ENCODE measurements at regions not wholly inside any gene's neighbourhood (a gene's known extent, or its start where the extent isn't known, plus 50 kb on each side); places are given as distances from the start of the nearest gene placed in this dataset.

- ATAC-seq: no peak
- H3K9ac ChIP-seq (ENCODE audit: insufficient read depth in 1 of 2, low read depth in 2 of 2, low read length in 2 of 2): no peak overlapping the region
- no peaks in the 10 kb centered on the region for H4K20me1 ChIP-seq (replicated peaks; ENCODE audit: control insufficient read depth, insufficient read depth, low read length)
- no TSS peak for BruUV-seq (replicated peaks)
- H3K4me2 ChIP-seq (ENCODE audit: insufficient read depth, low read length): no peak overlapping the region
- FAIRE-seq: no peak
- 0 out of 2 replicates have a peak, but pooled peaks cover 2% of the 10 kb centered on the region for H3K9me3 ChIP-seq (replicated peaks; ENCODE audit: control insufficient read depth, insufficient read depth, low read depth, low read length)
- H3K79me2 ChIP-seq (ENCODE audit: control insufficient read depth, insufficient read depth, low read length): no peaks in the 10 kb centered on the region
- no peaks in the 10 kb centered on the region for H3K9me1 ChIP-seq (ENCODE audit: control insufficient read depth, insufficient read depth, low read length)
- no peak for DNase-seq (ENCODE audit: extremely low read depth in 1 of 4, low spot score in 3 of 4)
- POLR2A ChIA-PET: no interaction called here
- H2AFZ ChIP-seq (ENCODE audit: low read depth, low read length): no peak overlapping the region
- no peaks in the 10 kb centered on the region for H3K27me3 ChIP-seq (ENCODE audit: control insufficient read depth in 2 of 2, insufficient read depth in 2 of 2, low read length in 2 of 2)
- peak; percentile 69 for TF ChIP-seq ZNF707 (CRISPR knock-in tag; conservative IDR thresholded peaks at IDR 0.05)
- no peak for TF ChIP-seq SETDB1 (IDR thresholded peaks at IDR 0.05; ENCODE audit: low read length)
- CTCF ChIA-PET (ENCODE audit: low intra/inter-chr PET ratio): no interaction called here
- no peaks in the 10 kb centered on the region for H3K4me1 ChIP-seq (replicated peaks in 1 of 2; ENCODE audit: control insufficient read depth in 2 of 2, insufficient read depth in 2 of 2, low read length in 2 of 2)
- H3K4me3 ChIP-seq: no peak overlapping the region
- in situ Hi-C loops (cut with MboI) (no loop called here), intact Hi-C loops (cut with micrococcal nuclease) (no loop called here)
- H3K27ac ChIP-seq (ENCODE audit: extremely low read depth, low read depth, low read length): no peak overlapping the region
- H3K36me3 ChIP-seq (ENCODE audit: control insufficient read depth, insufficient read depth, low read length): no peaks in the 10 kb centered on the region
- 0% methylated on average over 1 of the region's 1 CpG for WGBS (ENCODE audit: insufficient coverage, low coverage, missing lambda C conversion rate)
These were observed 310.9 kb upstream of the SLITRK3 start for GRCh38 chr3:165507060-165507459.

- H3K4me1 ChIP-seq (replicated peaks in 1 of 2; ENCODE audit: control insufficient read depth in 2 of 2, insufficient read depth in 2 of 2, low read length in 2 of 2): no peaks in the 10 kb centered on the region
- DNase-seq (ENCODE audit: extremely low read depth in 1 of 4, low spot score in 3 of 4) (no peak), FAIRE-seq (no peak), ATAC-seq (no peak)
- CTCF ChIA-PET (ENCODE audit: low intra/inter-chr PET ratio): no interaction called here
- no peaks in the 10 kb centered on the region for H4K20me1 ChIP-seq (replicated peaks; ENCODE audit: control insufficient read depth, insufficient read depth, low read length)
- no peak overlapping the region for H3K4me2 ChIP-seq (ENCODE audit: insufficient read depth, low read length)
- H3K4me3 ChIP-seq: no peak overlapping the region
- POLR2A ChIA-PET: no interaction called here
- no peak overlapping the region for H2AFZ ChIP-seq (ENCODE audit: low read depth, low read length)
- in situ Hi-C loops (cut with MboI): no loop called here
- H3K27ac ChIP-seq (ENCODE audit: extremely low read depth, low read depth, low read length): no peak overlapping the region
- BruUV-seq (replicated peaks): no TSS peak
- H3K36me3 ChIP-seq (ENCODE audit: control insufficient read depth, insufficient read depth, low read length): no peaks in the 10 kb centered on the region
- H3K79me2 ChIP-seq (ENCODE audit: control insufficient read depth, insufficient read depth, low read length): no peaks in the 10 kb centered on the region
- intact Hi-C loops (cut with micrococcal nuclease): no loop called here
- no peaks in the 10 kb centered on the region for H3K9me1 ChIP-seq (ENCODE audit: control insufficient read depth, insufficient read depth, low read length)
- 0 out of 2 replicates have a peak, but pooled peaks cover 2% of the 10 kb centered on the region for H3K9me3 ChIP-seq (replicated peaks; ENCODE audit: control insufficient read depth, insufficient read depth, low read depth, low read length)
- no peaks in the 10 kb centered on the region for H3K27me3 ChIP-seq (ENCODE audit: control insufficient read depth in 2 of 2, insufficient read depth in 2 of 2, low read length in 2 of 2)
- H3K9ac ChIP-seq (ENCODE audit: insufficient read depth in 1 of 2, low read depth in 2 of 2, low read length in 2 of 2): no peak overlapping the region
- TF ChIP-seq ZNF830 (CRISPR knock-in tag; IDR thresholded peaks at IDR 0.05): no peak
- no peak for TF ChIP-seq ZFX (CRISPR knock-in tag; IDR thresholded peaks at IDR 0.05)
- TF ChIP-seq ZNF668 (CRISPR knock-in tag; IDR thresholded peaks at IDR 0.05): no peak
- TF ChIP-seq BHLHE40 (IDR thresholded peaks at IDR 0.05; ENCODE audit: low read length): no peak
- TF ChIP-seq DLX4 (CRISPR knock-in tag; IDR thresholded peaks at IDR 0.05): no peak
- TF ChIP-seq ZNF277 (CRISPR knock-in tag; IDR thresholded peaks at IDR 0.05; ENCODE audit: borderline replicate concordance): no peak
- TF ChIP-seq ARID3B (CRISPR knock-in tag; IDR thresholded peaks at IDR 0.05; ENCODE audit: borderline replicate concordance): no peak
- no peak for TF ChIP-seq ZZZ3 (IDR thresholded peaks at IDR 0.05)
- no peak for TF ChIP-seq ZNF347 (CRISPR knock-in tag; IDR thresholded peaks at IDR 0.05; ENCODE audit: low read depth)
- TF ChIP-seq TAF9B (IDR thresholded peaks at IDR 0.05; ENCODE audit: partially characterized antibody): no peak
These were observed 309.5 kb upstream of the SLITRK3 start for GRCh38 chr3:165505657-165506056.
